ENCODE measurements at regions not wholly inside any gene's neighbourhood (a gene's known extent, or its start where the extent isn't known, plus 50 kb on each side); places are given as distances from the start of the nearest gene placed in this dataset.

GRCh38 chr2:35960596-35960995 lies 395.0 kb upstream of the CRIM1 start:
- no peak for TF ChIP-seq POLR2AphosphoS5 (IDR thresholded peaks at IDR 0.05; ENCODE audit: low read depth, low read length)
- TF ChIP-seq POLR2A (IDR thresholded peaks at IDR 0.05; ENCODE audit: low read depth, low read length), result no peak
- no peak for TF ChIP-seq TAF1 (IDR thresholded peaks at IDR 0.05; ENCODE audit: borderline replicate concordance, low read depth, low read length)
